ENCODE measurements at regions not wholly inside any gene's neighbourhood (a gene's known extent, or its start where the extent isn't known, plus 50 kb on each side); places are given as distances from the start of the nearest gene placed in this dataset.

GRCh38 chr7:25456467-25457171 is 228.3 kb upstream of the NPVF start:
- TF ChIP-seq CTCF (IDR thresholded peaks at IDR 0.05; ENCODE audit: extremely low read depth in 1 of 2, insufficient read depth in 1 of 2, low read depth in 1 of 2, low read length in 2 of 2) (no peak), POLR2A (IDR thresholded peaks at IDR 0.05; ENCODE audit: low read depth, low read length) (no peak), JUN (IDR thresholded peaks at IDR 0.05; ENCODE audit: borderline replicate concordance, insufficient read depth, insufficient read length, low read depth) (no peak), POLR2AphosphoS5 (IDR thresholded peaks at IDR 0.05; ENCODE audit: insufficient read depth, low read depth, low read length) (no peak)
